ENCODE measurements at regions not wholly inside any gene's neighbourhood (a gene's known extent, or its start where the extent isn't known, plus 50 kb on each side); places are given as distances from the start of the nearest gene placed in this dataset.

DNA sequence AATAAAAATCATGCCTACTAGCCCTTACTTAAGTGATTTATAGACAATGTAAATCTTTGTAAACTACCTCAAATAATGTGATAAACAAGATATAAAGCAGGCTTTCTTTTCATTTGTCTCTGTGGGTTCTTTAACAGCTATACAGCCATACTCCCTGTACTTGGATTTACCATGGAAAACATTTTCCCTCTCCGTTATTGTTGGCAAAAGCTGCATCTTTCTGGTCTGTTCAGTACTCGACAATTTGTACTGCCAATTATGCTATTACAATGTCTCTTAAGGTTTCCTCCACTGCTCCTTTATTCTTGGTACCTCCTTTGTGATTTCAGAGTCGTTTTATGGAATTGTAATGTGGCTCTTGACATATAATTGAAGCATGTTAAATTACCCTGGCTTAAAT is 426.3 kb upstream of the PKDCC start:
- DNase-seq (ENCODE audit: extremely low read depth in 1 of 2, low read depth in 1 of 2) = no peak

DNA sequence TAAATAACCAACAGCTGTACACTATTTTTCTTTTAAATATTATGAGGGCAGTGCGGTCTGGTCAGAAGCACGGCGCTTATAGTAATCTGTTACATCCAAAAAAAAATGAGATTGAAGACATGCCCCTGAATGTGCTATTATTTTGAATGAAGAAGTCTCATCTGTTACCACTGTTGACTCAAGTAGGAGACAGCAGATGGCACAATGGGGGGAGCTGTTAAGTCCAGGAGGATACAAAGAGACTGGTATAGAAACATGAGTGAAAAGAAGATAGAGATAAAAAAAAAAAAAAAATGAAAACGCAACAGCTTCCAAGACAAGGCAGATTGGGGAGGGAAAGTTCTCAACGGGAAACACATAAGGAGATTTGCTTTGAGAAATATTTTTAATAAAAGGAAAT is 425.5 kb upstream of the PKDCC start:
- DNase-seq (ENCODE audit: extremely low read depth in 1 of 2, low read depth in 1 of 2) = no peak

DNA sequence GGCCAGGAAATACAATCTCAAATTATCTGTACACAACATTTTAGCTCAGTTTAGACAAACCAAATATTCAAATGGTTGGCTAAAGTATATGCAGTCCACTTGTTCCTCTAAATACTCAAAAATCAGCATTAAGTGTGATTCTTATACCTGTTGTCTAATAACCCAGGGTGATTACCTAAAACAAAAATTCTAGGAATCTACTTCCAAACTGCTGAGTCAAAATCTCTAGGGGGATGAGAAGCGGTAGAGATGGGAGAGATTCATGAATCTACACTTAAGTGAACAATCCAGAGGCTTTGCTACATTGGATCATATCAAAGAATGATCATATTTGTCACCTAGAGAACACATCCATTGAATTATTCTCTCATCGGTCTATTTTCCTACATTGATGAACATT is 420.9 kb upstream of the PKDCC start:
- no peak for DNase-seq (ENCODE audit: extremely low read depth in 1 of 2, low read depth in 1 of 2)

DNA sequence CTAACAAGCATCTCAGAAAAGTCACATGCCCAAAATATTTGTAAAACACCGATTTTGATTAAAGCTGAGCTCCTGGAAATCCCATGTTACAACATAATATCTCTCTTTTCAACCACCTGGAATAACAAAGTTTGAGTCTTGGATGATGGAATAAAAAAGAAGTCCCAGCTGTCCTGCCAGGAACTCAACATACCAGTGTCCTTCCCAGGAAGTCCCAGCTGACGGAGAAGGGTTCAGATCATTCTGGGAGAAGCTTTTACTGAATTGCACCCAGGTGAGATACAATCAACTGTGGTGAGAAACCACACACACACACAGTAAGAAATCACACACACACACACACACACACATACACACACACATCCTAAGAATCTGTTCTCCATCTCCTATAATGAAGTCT is 413.1 kb upstream of the PKDCC start:
- DNase-seq (ENCODE audit: extremely low read depth in 1 of 2, low read depth in 1 of 2) = no peak

DNA sequence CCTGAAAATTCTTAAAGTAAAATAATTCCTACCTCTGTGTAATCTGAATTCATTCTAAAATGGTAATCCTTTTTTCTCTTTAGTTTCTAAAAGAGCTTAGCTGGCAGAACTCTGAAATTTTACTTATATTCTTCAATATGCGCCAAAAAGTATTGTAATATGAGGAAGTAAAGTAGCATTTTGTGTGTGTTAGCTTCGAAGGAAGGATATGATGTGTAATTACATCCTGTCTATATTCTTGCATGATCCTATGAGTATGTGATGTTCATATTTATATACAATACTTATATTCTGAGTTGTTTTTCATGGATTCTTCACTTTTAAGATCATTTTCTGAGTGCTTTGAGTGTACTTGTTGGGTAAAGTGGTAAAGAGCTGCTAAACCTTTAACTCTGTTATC is 402.9 kb upstream of the PKDCC start:
- DNase-seq (ENCODE audit: extremely low read depth in 1 of 2, low read depth in 1 of 2) = no peak

DNA sequence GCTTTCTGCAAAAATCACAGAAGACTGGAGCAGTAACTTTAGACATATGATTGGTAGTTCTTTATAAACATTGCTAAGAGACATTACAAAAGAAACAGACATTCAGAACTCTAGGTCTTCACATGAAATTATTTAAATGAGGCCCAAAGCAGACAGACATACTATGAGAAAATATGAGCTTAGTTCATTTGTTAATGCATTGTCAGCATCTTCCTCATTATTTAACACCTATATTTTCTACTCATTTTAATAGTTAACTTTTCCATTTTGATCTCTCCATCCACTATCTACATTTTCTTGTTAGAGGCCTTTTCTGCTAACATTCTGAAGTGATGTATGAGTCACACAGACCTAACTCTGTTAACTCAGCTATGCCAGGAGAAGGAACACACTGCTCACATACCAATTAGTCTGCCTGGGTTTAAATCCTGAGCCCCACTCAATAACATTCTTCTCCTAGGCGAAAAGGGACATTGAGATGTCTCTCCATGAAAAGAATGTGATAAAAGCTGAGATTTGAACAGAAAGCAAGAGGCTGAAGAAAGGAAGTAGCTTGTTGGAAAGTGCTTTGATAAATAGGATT is 400.3 kb upstream of the PKDCC start:
- no peak for DNase-seq (ENCODE audit: extremely low read depth in 1 of 2, low read depth in 1 of 2)

DNA sequence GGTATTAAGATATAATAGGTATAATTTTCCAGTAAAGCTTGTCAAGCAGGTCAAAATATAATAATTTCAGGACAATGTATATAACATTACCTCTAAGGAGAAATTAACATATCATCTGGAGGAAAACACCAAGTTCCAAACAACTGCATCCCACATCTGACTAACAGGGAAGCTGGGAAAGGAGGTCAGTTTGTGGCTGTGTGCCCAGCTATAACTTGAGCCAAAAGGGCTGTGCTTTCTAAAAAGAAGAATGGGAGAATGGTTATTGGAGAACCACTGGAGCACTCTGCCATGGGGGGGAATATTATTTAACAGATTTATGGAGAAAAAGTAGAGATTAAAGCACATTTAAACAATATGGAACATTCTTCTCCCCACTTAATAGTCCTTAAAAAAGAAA is 390.6 kb upstream of the PKDCC start:
- no peak for DNase-seq (ENCODE audit: extremely low read depth in 1 of 2, low read depth in 1 of 2)

DNA sequence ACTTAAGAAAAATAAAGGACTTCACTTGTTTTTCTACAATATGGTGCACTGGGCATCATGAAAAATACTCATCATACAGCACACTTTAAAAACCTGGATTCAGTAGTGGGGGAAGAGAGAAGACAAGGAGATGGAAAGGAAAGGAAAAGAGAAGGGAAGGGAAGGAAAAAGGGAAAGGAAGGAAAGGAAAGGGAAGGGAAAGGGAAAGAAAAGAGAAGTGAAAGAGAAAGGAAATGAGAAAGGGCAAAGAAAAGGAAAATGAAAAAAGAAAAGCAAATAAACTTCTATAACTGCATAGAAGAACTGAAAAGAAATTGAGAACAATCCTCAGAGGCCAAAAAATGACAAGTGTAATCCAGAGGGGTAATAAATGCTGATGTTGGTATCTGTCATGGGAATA is 388.1 kb upstream of the PKDCC start:
- no peak for DNase-seq (ENCODE audit: extremely low read depth in 1 of 2, low read depth in 1 of 2)

DNA sequence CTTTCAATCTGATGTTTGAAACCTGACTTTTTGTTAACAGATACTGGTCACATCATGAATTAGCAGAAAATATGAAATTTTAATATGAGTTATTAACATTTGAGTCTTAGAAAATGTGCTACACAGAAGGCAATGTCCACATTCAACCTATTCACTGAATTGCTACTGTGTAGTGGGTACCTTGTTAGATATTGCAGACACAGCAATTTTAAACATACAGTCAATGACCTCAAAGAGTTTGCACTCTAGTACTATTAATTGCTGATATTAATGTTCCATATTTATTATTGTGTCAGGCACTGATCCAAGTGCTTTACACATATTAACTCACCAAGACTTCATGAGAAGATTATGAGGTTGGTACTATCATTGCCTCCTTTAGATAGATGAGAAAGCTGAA is 385.4 kb upstream of the PKDCC start:
- DNase-seq (ENCODE audit: extremely low read depth in 1 of 2, low read depth in 1 of 2) = no peak

DNA sequence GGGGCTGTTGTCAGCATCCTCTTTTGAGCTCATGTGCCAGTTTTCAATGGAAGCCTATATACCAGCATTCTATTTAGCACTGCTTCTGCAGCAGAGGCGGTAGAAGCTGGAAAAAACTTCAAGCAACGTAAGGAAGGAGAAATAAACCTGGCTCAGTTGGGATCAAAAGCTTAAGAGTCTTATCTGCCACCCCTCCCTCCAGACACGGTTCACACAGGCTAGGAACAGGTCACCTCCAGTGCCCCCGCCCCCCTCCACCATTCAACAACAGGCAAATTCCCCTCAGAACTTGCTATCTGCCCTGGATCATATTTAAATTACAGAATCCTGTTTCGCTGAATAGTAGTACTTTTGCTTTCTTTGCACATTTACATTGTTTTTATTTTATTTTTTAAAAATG is 384.8 kb upstream of the PKDCC start:
- no peak for DNase-seq (ENCODE audit: extremely low read depth in 1 of 2, low read depth in 1 of 2)

DNA sequence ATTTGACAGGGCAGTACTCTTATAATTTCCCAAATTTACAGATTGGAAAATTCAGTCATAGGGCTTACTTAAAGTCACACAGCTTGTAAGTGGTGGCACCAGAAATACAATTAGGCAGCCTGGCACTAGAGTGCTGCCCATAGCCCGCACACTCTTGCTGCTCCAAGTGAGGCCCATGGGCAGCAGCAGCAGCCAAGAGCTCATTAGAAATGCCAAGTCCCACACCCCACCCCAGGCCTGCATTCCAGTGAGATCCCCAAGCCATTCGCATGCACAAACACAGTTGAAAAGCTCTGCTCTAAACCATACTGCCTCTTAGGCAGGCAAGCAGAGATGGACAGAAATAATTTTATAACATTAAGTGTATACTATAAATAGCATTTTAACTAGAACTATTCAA is 379.3 kb upstream of the PKDCC start:
- DNase-seq (ENCODE audit: extremely low read depth in 1 of 2, low read depth in 1 of 2) = no peak

DNA sequence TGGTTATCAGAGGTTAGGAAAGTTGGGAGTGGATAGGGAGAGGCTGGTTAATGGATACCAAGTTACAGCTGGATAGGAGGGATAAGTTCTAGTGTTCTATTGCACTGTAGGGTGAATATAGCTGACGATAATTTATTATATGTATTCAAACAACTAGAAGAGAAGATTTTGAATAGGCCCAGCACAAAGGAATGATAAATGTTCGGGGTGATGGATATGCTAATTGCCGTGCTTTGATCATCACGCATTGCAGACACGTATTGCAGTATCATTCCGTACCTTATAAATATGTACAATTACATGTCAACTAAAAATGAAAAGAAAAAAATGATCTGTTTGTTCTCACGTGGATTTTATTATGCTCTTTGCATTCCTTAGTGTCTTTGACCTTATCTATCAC is 369.2 kb upstream of the PKDCC start:
- no peak for DNase-seq (ENCODE audit: extremely low read depth in 1 of 2, low read depth in 1 of 2)

DNA sequence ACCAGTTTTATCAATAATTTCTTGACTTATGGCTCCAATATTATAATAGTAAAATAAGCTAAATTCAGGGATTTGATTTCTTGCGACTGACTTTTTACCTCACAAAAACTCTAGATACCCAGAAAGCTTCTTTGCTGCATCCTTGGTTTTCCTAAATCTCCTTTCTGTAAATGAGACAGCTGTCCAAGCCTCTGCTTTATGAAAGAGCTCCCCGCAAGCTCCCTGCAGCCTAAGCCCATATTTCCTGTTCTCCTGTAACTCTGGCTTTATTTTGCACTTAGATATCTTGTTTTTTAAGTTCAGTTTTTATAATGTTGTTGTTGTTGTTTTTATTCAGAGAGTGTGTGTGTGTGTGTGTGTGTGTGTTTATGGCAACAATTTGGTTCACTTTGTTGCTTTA is 361.7 kb upstream of the PKDCC start:
- DNase-seq (ENCODE audit: extremely low read depth in 1 of 2, low read depth in 1 of 2) = no peak

DNA sequence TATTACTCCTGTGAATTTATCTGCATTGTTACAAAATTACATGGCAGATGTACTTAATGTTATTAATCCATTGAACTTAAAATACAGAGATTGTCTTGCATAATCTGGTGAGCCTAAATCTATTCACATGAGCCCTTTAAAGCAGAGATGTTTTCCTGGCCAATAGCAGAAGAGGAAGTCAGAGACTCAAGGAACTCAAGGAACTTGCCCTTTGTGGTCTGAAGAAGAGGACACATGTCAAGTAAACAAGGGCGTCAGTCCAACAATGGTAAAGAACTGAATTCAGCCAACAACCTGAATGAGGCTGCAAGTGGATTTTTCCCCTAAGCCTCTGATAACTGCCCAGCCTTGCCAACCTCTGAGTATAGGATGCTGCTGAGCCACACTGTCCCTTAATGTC is 356.3 kb upstream of the PKDCC start:
- DNase-seq (ENCODE audit: extremely low read depth in 1 of 2, low read depth in 1 of 2) = no peak

DNA sequence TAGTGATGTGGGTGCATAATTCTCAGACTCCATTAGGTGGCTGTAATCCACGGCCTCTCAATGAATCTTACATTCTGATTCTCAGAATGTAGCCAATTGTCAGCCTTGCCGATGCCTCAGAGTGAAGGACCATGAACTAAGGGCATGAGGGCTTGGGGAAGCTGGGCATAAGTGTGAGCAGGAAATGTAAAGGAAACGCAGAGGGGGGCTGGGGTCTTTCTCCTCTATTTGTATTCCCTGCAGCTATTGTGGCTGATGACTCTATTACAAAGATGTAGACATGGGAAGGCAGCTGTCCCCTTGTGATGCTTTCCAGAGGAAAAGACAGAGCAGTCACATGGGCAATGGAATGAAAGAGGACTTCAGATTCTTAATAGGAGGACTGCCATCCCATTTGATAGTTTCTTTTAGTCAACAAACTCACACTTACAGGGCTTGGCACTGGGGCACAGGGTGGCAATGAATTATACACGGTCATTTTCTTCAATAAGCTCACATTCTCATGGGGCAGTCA is 353.2 kb upstream of the PKDCC start:
- no peak for DNase-seq (ENCODE audit: extremely low read depth in 1 of 2, low read depth in 1 of 2)

DNA sequence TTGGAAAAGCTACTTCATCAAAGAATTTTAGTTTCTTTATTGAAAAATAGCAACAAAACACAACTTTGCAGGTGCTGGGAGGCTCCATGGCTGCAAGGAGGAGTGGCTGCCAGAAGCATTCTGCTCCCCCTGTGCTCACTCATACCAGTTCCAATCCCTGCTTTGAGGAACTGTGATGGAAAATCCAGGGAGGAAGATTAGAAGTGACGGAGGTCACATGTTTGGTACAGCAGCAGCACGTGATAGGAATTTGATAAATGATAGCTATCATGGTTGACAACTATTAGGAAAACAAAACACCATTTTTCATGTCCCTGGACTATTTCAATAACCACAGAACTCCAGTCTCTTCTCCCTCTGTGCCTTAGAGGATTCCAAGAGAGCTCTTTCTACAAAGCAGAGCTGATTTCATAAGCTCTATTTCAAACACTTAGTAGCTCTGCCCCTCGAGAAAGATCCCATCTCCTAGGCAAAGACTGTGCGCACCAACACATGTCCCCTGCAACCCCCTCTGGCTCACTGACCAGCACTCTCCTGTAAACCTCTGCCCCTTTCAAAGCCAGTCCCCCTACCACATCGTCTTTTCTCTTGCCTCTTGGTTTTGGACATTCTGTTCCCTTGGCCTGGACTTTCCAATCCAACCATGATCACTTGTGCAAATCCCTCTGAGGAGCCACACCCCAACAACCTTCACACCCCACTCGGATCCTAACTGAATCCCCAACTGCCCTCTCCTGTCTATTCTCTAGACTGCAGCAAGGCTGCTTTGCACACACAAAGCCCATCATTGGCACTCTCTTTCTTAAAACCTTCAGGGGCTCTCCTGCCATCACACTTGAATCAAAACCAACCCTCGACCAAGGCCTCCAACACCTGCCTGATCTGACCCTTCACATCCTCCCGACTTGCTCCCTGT is 352.4 kb upstream of the PKDCC start:
- no peak for DNase-seq (ENCODE audit: extremely low read depth in 1 of 2, low read depth in 1 of 2)

DNA sequence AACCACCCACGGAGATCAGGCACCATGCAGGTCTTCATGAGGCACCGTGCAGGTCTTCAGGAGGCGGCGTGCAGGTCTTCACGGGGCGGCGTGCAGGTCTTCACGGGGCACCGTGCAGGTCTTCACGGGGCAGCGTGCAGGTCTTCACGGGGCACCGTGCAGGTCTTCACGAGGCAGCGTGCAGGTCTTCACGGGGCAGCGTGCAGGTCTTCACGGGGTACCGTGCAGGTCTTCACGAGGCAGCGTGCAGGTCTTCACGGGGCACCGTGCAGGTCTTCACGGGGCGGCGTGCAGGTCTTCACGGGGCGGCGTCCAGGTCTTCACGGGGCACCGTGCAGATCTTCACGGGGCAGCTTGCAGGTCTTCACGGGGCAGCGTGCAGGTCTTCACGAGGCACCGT is 350.4 kb upstream of the PKDCC start:
- DNase-seq (ENCODE audit: extremely low read depth in 1 of 2, low read depth in 1 of 2) = no peak

DNA sequence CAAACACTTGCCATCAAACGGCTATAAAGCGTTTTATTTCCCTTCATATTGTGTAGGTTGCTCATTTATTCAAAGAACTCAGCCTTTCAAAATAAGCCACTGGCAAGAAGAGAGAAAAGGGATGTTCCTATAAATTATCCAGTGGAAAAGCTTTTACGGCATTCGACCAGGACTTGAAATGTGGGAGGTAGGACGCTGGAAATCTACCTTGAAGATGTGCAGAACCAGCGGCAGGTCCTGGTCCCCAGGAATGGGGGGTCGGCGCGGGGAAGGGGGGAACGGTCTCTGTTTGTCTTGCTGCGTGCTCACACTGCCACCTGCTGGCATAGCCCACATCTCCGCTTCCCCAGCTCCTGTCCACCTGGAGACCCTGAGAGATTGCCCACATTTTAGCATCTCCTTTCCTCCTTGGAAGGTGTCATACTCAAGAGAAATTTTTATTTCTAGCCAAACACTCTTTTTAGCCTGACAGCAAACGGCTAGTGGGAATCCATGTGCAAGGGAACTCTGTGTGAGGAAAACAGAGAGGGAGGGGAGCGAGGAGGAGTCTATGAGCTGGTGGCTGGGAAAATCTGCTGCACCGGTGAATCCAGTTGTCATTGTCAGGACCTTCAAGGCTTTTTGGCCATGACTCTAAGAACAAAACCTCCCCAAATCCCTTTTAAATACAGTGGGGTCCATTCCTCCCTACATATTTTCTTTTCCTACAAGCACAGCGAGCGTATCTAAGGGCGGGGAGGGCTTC is 349.0 kb upstream of the PKDCC start:
- no peak for DNase-seq (ENCODE audit: extremely low read depth in 1 of 2, low read depth in 1 of 2)

DNA sequence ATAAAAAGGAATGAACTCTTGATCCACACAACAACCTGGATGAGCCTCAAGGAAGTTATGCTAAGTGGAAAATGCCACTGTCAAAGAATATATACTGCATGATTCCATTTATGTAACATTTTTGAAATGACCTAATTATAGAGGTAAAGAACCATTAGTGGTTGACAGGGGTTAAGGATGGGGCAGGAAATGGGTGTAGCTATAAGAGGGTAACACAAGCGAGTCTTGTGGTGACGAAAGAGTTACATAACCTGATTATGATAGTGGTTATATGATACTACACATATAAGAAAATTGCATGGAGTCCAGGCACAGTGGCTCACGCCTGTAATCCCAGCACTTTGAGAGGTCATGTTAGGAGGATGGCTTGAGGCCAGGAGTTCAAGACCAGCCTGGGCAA is 346.6 kb upstream of the PKDCC start:
- DNase-seq (ENCODE audit: extremely low read depth in 1 of 2, low read depth in 1 of 2) = no peak

DNA sequence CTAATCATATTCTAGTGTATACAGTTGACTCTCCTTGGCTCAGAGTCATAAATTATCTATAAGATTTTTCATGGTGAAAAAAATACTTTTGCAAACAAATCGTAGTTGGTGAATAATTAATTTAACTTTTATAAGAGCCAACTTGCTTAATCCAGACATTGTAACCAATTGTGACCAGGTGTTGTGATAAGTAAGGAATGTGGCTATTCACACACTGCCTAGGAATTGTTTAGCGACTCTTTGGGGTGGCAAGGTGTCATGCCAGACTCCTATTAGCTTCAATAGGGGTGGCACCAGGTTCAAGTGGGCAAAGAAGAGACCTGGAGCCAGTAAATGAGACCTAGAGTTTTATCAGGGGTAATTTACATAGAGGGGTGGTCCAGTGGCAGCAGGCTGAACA is 344.7 kb upstream of the PKDCC start:
- no peak for DNase-seq (ENCODE audit: extremely low read depth in 1 of 2, low read depth in 1 of 2)

DNA sequence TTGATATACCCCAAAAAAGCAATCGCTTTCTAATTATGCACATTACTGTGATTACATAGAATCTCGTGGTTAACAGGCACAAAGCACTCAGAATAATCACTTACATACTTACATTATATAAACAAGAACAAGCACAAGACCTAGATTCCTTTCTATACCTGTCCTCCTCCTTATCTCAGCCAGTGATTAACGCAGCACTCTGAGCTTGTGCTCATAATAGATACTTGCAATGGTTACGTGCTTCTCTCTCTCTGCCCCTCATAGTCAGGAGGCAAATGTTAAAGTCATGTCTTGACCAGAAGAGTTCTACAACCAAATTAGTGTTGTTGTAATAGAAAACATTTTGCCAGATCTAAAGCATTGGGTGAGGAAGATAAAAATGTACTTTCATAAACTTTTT is 342.2 kb upstream of the PKDCC start:
- no peak for DNase-seq (ENCODE audit: extremely low read depth in 1 of 2, low read depth in 1 of 2)

DNA sequence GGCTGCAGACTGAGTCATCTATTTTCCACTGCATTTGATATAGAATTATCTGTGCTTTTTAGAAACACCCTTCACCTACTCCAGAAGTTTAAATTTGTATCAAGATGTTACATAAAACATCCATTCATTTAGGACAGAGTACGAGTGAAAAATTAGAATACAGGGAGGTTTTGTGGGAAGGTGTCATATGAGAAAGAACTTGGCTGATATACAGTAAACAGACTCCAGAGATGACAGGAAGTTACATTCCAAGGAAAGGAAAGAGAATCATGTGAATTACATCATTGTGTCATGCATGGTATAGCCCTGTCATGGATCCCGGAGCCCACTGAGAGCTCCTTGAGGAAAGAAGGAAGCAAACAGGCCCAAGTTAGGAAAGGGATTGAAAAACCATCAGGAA is 341.5 kb upstream of the PKDCC start:
- DNase-seq (ENCODE audit: extremely low read depth in 1 of 2, low read depth in 1 of 2) = no peak
